SK-N-MC (cell line): ENCODE measurements at regions not wholly inside any gene's neighbourhood (a gene's known extent, or its start where the extent isn't known, plus 50 kb on each side); places are given as distances from the start of the nearest gene placed in this dataset.

Experiments used
- EZH2 ChIP-seq: fragments of 200-600 bp; sonication (generic); IDR thresholded peaks from one replicate; pipeline ENCODE4 v1.6.1; 2017; ENCODE audit warnings: antibody characterized with exemption
- POLR2AphosphoS5 ChIP-seq: IDR thresholded peaks from 2 replicates; pipeline ENCODE4 v1.6.1; 2012; ENCODE audit warnings: mild to moderate bottlenecking, low read depth, low read length, borderline replicate concordance

GRCh38 chr2:78586316-78586715 is 439.2 kb upstream of the REG3G start:
- no peak for TF ChIP-seq EZH2
- TF ChIP-seq POLR2AphosphoS5 = no peak
